ENCODE measurements at regions not wholly inside any gene's neighbourhood (a gene's known extent, or its start where the extent isn't known, plus 50 kb on each side); places are given as distances from the start of the nearest gene placed in this dataset.

DNA sequence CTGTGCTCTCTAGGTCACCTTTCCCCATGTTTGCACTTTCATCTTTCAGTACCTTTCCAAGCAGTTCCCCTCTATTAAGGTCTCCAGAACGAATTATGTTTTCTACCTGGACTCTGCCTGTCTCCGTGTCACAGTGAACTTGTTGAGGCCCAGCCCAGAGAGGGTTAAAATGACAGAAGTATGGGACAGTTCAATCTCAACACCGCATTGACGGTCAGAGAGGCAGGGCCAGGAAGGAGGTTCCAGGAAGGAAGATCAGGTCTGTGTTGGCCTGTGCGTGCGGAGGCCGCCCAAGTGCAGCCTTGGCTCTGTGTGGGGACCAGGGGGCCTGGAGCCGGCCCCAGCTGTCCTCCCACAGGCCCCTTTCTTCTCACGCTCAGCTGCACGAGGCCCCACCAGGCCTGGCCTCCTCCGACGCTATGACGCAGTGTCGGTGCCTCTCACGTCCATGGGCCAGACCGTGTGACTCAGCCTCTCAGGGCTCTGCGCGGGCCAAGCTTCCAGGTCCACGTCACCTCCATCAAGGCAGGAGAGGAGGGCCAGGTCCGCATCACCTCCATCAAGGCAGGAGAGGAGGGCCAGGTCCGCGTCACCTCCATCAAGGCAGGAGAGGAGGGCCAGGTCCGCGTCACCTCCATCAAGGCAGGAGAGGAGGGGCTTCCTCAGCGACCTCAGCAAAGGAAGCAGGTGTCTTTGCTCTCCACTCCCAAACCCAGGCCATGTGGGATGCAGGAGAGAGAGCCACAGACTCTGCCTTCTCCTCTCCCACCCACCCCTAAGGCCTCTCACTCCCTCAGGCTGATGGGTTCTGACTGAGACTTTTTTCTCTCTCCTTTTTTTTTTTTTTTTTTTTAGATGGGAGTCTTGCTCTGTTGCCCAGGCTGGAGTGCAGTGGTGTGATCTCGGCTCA, 83.1 kb downstream of the CPN2 start:
- TF ChIP-seq POLR2AphosphoS5 (IDR thresholded peaks at IDR 0.05) (no peak), POLR2A (IDR thresholded peaks at IDR 0.05) (no peak)
- TF ChIP-seq, protein P1, sequence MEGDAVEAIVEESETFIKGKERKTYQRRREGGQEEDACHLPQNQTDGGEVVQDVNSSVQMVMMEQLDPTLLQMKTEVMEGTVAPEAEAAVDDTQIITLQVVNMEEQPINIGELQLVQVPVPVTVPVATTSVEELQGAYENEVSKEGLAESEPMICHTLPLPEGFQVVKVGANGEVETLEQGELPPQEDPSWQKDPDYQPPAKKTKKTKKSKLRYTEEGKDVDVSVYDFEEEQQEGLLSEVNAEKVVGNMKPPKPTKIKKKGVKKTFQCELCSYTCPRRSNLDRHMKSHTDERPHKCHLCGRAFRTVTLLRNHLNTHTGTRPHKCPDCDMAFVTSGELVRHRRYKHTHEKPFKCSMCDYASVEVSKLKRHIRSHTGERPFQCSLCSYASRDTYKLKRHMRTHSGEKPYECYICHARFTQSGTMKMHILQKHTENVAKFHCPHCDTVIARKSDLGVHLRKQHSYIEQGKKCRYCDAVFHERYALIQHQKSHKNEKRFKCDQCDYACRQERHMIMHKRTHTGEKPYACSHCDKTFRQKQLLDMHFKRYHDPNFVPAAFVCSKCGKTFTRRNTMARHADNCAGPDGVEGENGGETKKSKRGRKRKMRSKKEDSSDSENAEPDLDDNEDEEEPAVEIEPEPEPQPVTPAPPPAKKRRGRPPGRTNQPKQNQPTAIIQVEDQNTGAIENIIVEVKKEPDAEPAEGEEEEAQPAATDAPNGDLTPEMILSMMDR (IDR thresholded peaks at IDR 0.05) = no peak
- H3K4me3 ChIP-seq = no peak overlapping the region
- H3K27me3 ChIP-seq (replicated peaks; ENCODE audit: insufficient read depth) = no peaks in the 10 kb centered on the region
- no peaks in the 10 kb centered on the region for H3K9me3 ChIP-seq
- H3K36me3 ChIP-seq = no peaks in the 10 kb centered on the region
- H3K4me1 ChIP-seq (replicated peaks) = peaks cover 16% of the 10 kb centered on the region
- WGBS = 79% methylated on average over 26 of the region's 26 CpGs
- no peak overlapping the region for H3K27ac ChIP-seq
- no peak for DNase-seq (ENCODE audit: low spot score)
- intact Hi-C loops (cut with DNase I) = loop anchor here (5.0 kb wide), 1 partner anchor 126 kb away; no protein-coding TSS in a partner anchor

DNA sequence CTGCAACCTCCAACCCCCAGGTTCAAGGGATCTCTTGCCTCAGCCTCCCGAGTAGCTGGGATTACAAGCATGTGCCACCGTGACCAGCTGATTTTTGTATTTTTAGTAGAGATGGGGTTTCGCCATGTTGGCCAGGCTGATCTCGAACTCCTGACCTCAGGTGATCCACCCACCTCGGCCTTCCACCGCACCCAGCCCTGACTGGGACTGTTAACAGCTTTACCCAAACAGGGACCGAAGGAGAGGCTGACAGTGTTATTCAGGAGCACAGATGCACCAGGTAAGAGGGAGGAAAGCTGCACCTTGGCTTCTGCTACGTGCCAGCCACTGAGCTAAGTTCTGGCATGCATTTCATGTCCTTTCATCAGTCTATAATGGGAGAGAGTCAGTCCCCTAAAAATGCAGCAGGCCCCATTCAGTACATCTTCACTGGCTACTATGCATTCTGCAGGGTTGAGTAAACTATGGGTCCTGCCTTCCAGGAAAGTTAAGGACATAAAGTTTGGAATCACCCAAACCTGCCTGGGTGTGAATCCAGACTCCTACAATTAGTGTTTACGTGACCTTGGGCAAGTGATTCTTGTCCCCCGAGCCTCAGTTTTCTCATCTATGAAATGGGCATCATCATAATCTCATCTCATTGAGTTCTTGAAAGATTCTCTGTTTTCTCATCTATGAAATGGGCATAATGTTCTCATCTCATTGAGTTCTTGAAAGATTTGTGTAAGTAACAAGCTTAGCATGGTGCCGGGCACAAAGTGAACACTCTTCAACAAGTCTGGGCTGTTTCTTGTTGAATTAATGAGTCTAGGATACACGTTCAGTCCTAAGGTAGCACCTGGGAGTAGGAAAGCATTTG, 82.2 kb downstream of the CPN2 start:
- H3K27ac ChIP-seq = peak overlapping the region; percentile 86 to 90
- intact Hi-C loops (cut with DNase I) = loop anchor here (5.0 kb wide), 1 partner anchor 127 kb away; no protein-coding TSS in a partner anchor
- H3K4me3 ChIP-seq = no peak overlapping the region
- no peaks in the 10 kb centered on the region for H3K27me3 ChIP-seq (replicated peaks; ENCODE audit: insufficient read depth)
- H3K4me1 ChIP-seq (replicated peaks) = peaks cover 16% of the 10 kb centered on the region
- TF ChIP-seq POLR2A (IDR thresholded peaks at IDR 0.05) (no peak), POLR2AphosphoS5 (IDR thresholded peaks at IDR 0.05) (no peak)
- TF ChIP-seq, protein P1 (IDR thresholded peaks at IDR 0.05) = no peak
- 90% methylated on average over 12 of the region's 12 CpGs for WGBS
- no peak for DNase-seq (ENCODE audit: low spot score)
- no peaks in the 10 kb centered on the region for H3K9me3 ChIP-seq
- H3K36me3 ChIP-seq = no peaks in the 10 kb centered on the region

DNA sequence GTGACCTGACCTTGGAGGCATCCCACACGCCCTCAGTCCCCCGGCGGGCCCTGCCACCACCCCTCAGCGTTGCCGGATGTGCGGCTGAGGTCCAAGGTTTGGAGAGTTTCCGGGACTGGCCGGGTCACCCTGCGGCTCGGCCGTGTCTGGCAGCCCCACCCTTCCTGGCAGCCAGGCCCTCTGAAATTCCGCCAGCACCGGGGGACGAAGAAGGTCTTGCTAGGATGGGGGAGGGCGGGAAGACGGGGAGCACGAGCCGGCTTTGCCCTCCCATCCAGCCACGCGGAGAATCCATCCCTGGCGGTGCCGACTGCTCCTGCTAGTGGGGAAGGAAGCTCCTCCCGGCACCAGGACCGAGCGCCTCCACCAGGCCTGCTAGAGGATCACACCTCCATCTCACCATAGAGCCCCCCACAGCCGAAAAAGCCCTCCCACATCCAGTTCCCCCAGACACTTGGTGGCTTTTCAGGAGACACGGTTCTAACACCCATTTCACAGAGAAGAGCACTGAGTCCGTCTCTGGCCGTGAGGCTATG, 81.5 kb downstream of the CPN2 start:
- Histone ChIP-seq H3K27me3 (replicated peaks; ENCODE audit: insufficient read depth) (no peaks in the 10 kb centered on the region), H3K4me3 (no peak overlapping the region), H3K27ac (peak overlapping the region; percentile 86 to 90), H3K4me1 (replicated peaks) (peaks cover 16% of the 10 kb centered on the region), H3K36me3 (no peaks in the 10 kb centered on the region), H3K9me3 (no peaks in the 10 kb centered on the region)
- 36% methylated on average over 23 of the region's 29 CpGs for WGBS
- intact Hi-C loops (cut with DNase I) = loop anchor here (5.0 kb wide), 2 partner anchors 43 to 127 kb away; no protein-coding TSS in a partner anchor
- TF ChIP-seq POLR2AphosphoS5 (IDR thresholded peaks at IDR 0.05) (peak; percentile 26), POLR2A (IDR thresholded peaks at IDR 0.05) (no peak)
- TF ChIP-seq, protein P1 (IDR thresholded peaks at IDR 0.05) = peak in 1 of 4 experiments; percentile 26
- DNase-seq (ENCODE audit: low spot score) = peak; percentile 33

DNA sequence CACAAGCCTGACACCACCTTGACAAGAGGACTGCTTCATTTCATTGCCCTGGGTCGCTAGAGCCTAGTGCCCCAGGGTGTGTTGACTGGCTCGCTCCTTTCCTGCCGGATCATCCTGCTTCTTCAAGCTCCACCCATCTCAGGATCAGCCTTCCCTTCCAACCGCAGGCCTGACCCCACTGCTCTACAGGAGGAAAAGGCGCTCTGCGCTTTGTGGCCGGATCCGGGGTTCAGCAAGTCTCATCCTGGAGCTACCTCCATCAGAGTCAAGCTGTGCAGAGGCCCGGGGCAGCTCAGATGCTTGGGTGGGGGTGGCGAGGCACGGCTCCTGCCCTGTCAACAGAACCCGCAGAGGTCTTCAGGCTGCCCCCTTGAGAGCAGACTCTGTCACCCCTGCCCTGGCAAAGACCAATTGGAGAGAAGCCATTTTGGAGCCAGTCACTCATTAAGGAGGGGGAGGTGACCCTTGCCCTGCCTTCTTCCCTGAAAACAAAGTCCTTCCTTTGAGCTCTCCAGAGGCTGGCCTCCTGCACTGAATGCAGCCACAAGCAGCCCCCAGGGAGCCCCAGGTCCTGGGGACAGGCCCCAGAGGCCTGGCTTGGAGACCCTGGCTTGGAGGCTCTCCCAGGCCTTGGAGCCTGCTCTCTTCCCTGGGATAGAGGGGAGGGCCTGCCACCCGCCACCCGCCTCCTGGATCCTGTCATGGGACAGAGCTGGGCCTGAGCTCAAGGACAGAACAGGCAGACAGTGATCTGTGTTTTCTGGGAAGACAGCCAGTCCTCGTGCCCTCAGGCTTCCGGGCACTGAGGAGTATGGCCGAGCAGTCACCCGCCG, 80.3 kb downstream of the CPN2 start:
- H3K4me3 ChIP-seq = no peak overlapping the region
- peaks cover 16% of the 10 kb centered on the region for H3K4me1 ChIP-seq (replicated peaks)
- TF ChIP-seq POLR2A (IDR thresholded peaks at IDR 0.05) (no peak), POLR2AphosphoS5 (IDR thresholded peaks at IDR 0.05) (peak; percentile 93)
- 38% methylated on average over 18 of the region's 19 CpGs for WGBS
- intact Hi-C loops (cut with DNase I) = loop anchor here (5.0 kb wide), 1 partner anchor 41 kb away; no protein-coding TSS in a partner anchor
- H3K9me3 ChIP-seq = no peaks in the 10 kb centered on the region
- peak; percentile 95 for DNase-seq (ENCODE audit: low spot score)
- no peaks in the 10 kb centered on the region for H3K27me3 ChIP-seq (replicated peaks; ENCODE audit: insufficient read depth)
- H3K27ac ChIP-seq = peak overlapping the region; percentile 86 to 90
- H3K36me3 ChIP-seq = no peaks in the 10 kb centered on the region
